Ovary (tissue), 7 donors: ENCODE measurements at regions not wholly inside any gene's neighbourhood (a gene's known extent, or its start where the extent isn't known, plus 50 kb on each side); places are given as distances from the start of the nearest gene placed in this dataset.

Experiments
- DNase-seq, 5 donors: peaks; one replicate each; pipeline ENCODE4 v3.0.0-alpha.2; 2019 to 2020
- H3K27ac ChIP-seq, 2 donors: fragments of 200-600 bp; one replicate each; pipeline versions ENCODE4 v1.5.1 to v1.8.0; 2019 to 2022
- H3K27me3 ChIP-seq: fragments of 200-600 bp; one replicate; pipeline ENCODE4 v1.8.0; 2022
- H3K36me3 ChIP-seq: fragments of 200-600 bp; sonication (generic); one replicate; pipeline ENCODE4 v1.5.1; 2019
- H3K4me1 ChIP-seq: one replicate; pipeline ENCODE4 v1.8.1; 2013; ENCODE audit warnings: mild to moderate bottlenecking, moderate library complexity; ENCODE audit not compliant: insufficient read depth
- H3K4me3 ChIP-seq: fragments of 200-600 bp; sonication (generic); one replicate; pipeline ENCODE4 v1.5.1; 2017
- H3K9me3 ChIP-seq, 2 donors: fragments of 200-600 bp in 1 of 2; sonication (generic) in 1 of 2; one replicate each; pipeline versions ENCODE4 v1.5.1 to v1.8.1; 2013 to 2019; ENCODE audit warnings: mild to moderate bottlenecking in 1 of 2, moderate library complexity in 1 of 2
- CTCF ChIP-seq, 3 donors: fragments of 450-650 bp in 2 of 3; fragments of 200-600 bp in 1 of 3; IDR thresholded peaks; one replicate each; pipeline versions ENCODE4 v1.5.1 to v1.8.0; 2016 to 2022; ENCODE audit warnings: antibody characterized with exemption in 3 of 3, mild to moderate bottlenecking in 1 of 3
- EP300 ChIP-seq: sonication (generic); formaldehyde crosslinking; IDR thresholded peaks from one replicate; pipeline ENCODE4 v1.6.1; 2017; ENCODE audit warnings: antibody characterized with exemption
- POLR2A ChIP-seq: fragments of 450-650 bp; IDR thresholded peaks from one replicate; pipeline ENCODE4 v1.6.1; 2017; ENCODE audit warnings: antibody characterized with exemption, mild to moderate bottlenecking, moderate library complexity
- WGBS, 3 donors: extraction: QIAGEN DNeasy Blood & Tissue Kit in 1 of 3; methylation state at CpG; one replicate each; pipeline versions ENCODE4 v1.1.5 to v1.1.7; 2013 to 2017; 5-methylcytosine and 5-hydroxymethylcytosine counted together
- intact Hi-C, 4 donors: fragments of 100-400 bp; cut with DNase I; formaldehyde crosslinking; loops; one replicate each; pipeline versions ENCODE4 v1.11.0 to v1.15.1; 2022 to 2023
- donor health status: DM: no; HTN: no; CAD: no; lungs with moderate emphysema.
- donor health status: DM: no; HTN: no; CAD: no.
- donor health status: Bipolar disorder and iron deficiency.
- donor health status: DM: no; HTN: no; CAD: no.
- donor health status: DM: yes; HTN: yes; CAD: no.

- no peak for DNase-seq
- 94 to 97% (median 94%) methylated on average over 2 of the region's 2 CpGs for WGBS, 3 donors
- Histone ChIP-seq H3K4me3 (no peak overlapping the region), H3K27ac (no peak overlapping the region), H3K36me3 (no peaks in the 10 kb centered on the region), H3K27me3 (no peaks in the 10 kb centered on the region), H3K4me1 (no peaks in the 10 kb centered on the region), H3K9me3 (no peaks in the 10 kb centered on the region)
- TF ChIP-seq EP300 (no peak), CTCF (IDR thresholded peaks at IDR 0.05) (no peak), POLR2A (no peak)
- intact Hi-C loops, result no loop called here
Measured at GRCh38 chr5:111972548-111972947, 215.6 kb upstream of the NREP start.

GRCh38 chr5:111972080-111972479 lies 215.1 kb upstream of the NREP start:
- Histone ChIP-seq H3K4me3 (no peak overlapping the region), H3K27ac (no peak overlapping the region), H3K4me1 (no peaks in the 10 kb centered on the region), H3K9me3 (no peaks in the 10 kb centered on the region), H3K36me3 (no peaks in the 10 kb centered on the region), H3K27me3 (no peaks in the 10 kb centered on the region)
- DNase-seq, result no peak
- 90 to 96% (median 93%) methylated on average over 2 of the region's 2 CpGs for WGBS, 3 donors
- TF ChIP-seq POLR2A (no peak), EP300 (no peak), CTCF (IDR thresholded peaks at IDR 0.05) (no peak)
- intact Hi-C loops, result no loop called here

GRCh38 chr5:111968459-111968858 lies 211.5 kb upstream of the NREP start:
- WGBS, 3 donors, result 10 to 24% (median 12%) methylated on average over 1 of the region's 1 CpG
- intact Hi-C loops, result no loop called here
- no peak overlapping the region for H3K4me3 ChIP-seq
- no peak for DNase-seq
- no peaks in the 10 kb centered on the region for H3K9me3 ChIP-seq
- H3K27me3 ChIP-seq, result no peaks in the 10 kb centered on the region
- TF ChIP-seq POLR2A (no peak), EP300 (no peak), CTCF (IDR thresholded peaks at IDR 0.05) (no peak)
- no peak overlapping the region for H3K27ac ChIP-seq
- H3K4me1 ChIP-seq, result no peaks in the 10 kb centered on the region
- no peaks in the 10 kb centered on the region for H3K36me3 ChIP-seq

GRCh38 chr5:111967463-111967862 lies 210.5 kb upstream of the NREP start:
- Histone ChIP-seq H3K36me3 (no peaks in the 10 kb centered on the region), H3K4me1 (no peaks in the 10 kb centered on the region), H3K9me3 (no peaks in the 10 kb centered on the region), H3K27ac (no peak overlapping the region), H3K4me3 (no peak overlapping the region), H3K27me3 (no peaks in the 10 kb centered on the region)
- TF ChIP-seq EP300 (no peak), CTCF (IDR thresholded peaks at IDR 0.05) (no peak), POLR2A (no peak)
- DNase-seq, result no peak
- WGBS, 3 donors, result 95 to 96% (median 96%) methylated on average over 8 of the region's 8 CpGs
- intact Hi-C loops, result no loop called here

- Histone ChIP-seq H3K27ac (no peak overlapping the region), H3K4me1 (no peaks in the 10 kb centered on the region), H3K4me3 (no peak overlapping the region), H3K36me3 (no peaks in the 10 kb centered on the region), H3K9me3 (no peaks in the 10 kb centered on the region), H3K27me3 (no peaks in the 10 kb centered on the region)
- TF ChIP-seq EP300 (no peak), CTCF (IDR thresholded peaks at IDR 0.05) (no peak), POLR2A (no peak)
- intact Hi-C loops, result no loop called here
- DNase-seq, result no peak
Measured at GRCh38 chr5:111966290-111966689, 209.3 kb upstream of the NREP start.
